Activated T-helper 17 cell treated with anti-CD3 and anti-CD28 coated beads, Interleukin-2, amount 50 U/mL, for 72 hours (primary cell): ENCODE measurements at regions not wholly inside any gene's neighbourhood (a gene's known extent, or its start where the extent isn't known, plus 50 kb on each side); places are given as distances from the start of the nearest gene placed in this dataset.
"Not testable (repeated sequence)": the region's sequence is repeated elsewhere in the genome, so short reads cannot be mapped to it uniquely, and the experiment has no call there.

ENCODE experiments used
- ATAC-seq: fragments of 150-1000 bp; cut with Tn5 transposase; replicated peaks from 2 replicates; pipeline ENCODE4 v1.10.0; 2021; ENCODE audit warnings: mild to moderate bottlenecking, moderate library complexity
- H3K27ac Mint-ChIP-seq: one replicate; pipeline ENCODE4 v1.8.0; 2022; ENCODE audit warnings: mixed read lengths
- H3K27me3 Mint-ChIP-seq: one replicate; pipeline ENCODE4 v1.8.0; 2022; ENCODE audit warnings: mixed read lengths
- H3K36me3 Mint-ChIP-seq: one replicate; pipeline ENCODE4 v1.8.0; 2022; ENCODE audit warnings: low read depth, mild to moderate bottlenecking, mixed read lengths
- H3K4me1 Mint-ChIP-seq: one replicate; pipeline ENCODE4 v1.8.0; 2022; ENCODE audit warnings: mixed read lengths
- H3K4me3 Mint-ChIP-seq: one replicate; pipeline ENCODE4 v1.8.0; 2022; ENCODE audit warnings: mild to moderate bottlenecking, mixed read lengths
- H3K9me3 Mint-ChIP-seq: one replicate; pipeline ENCODE4 v1.8.0; 2022; ENCODE audit warnings: mixed read lengths

GRCh38 chr2:105540642-105541041, 141.8 kb upstream of the FHL2 start:
- no peak for ATAC-seq
- Mint-ChIP-seq H3K27me3 (peaks cover 6% of the 10 kb centered on the region), H3K9me3 (no peaks in the 10 kb centered on the region), H3K27ac (no peak overlapping the region), H3K4me3 (no peak overlapping the region), H3K36me3 (no peaks in the 10 kb centered on the region), H3K4me1 (peaks cover 3% of the 10 kb centered on the region)

DNA sequence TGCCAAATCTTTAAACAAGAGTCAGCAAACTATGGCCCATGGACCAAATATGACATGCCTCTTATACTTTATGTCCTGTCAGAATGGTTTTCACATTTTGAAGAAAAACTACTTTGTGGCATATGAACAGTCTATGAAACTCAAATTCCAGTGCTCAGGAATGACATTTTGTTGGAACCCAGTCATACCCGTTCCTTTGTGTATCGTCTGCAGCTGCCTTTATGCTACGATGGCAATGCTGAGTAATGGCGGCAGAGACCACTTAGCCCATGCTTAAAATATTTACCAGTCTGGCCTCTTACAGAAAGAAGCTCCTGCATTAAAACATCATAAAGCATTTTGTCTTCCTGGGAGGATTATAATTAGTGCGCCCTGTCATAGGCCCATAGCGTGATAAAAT, 140.5 kb upstream of the FHL2 start:
- H3K27me3 Mint-ChIP-seq: peaks cover 11% of the 10 kb centered on the region
- H3K9me3 Mint-ChIP-seq: no peaks in the 10 kb centered on the region
- no peak overlapping the region for H3K4me3 Mint-ChIP-seq
- no peaks in the 10 kb centered on the region for H3K4me1 Mint-ChIP-seq
- H3K27ac Mint-ChIP-seq: no peak overlapping the region
- ATAC-seq: no peak
- no peaks in the 10 kb centered on the region for H3K36me3 Mint-ChIP-seq

GRCh38 chr2:105538840-105539239, 140.0 kb upstream of the FHL2 start:
- no peaks in the 10 kb centered on the region for H3K36me3 Mint-ChIP-seq
- ATAC-seq: no peak
- no peaks in the 10 kb centered on the region for H3K9me3 Mint-ChIP-seq
- H3K27ac Mint-ChIP-seq: no peak overlapping the region
- H3K4me3 Mint-ChIP-seq: no peak overlapping the region
- no peaks in the 10 kb centered on the region for H3K4me1 Mint-ChIP-seq
- H3K27me3 Mint-ChIP-seq: peaks cover 11% of the 10 kb centered on the region

DNA sequence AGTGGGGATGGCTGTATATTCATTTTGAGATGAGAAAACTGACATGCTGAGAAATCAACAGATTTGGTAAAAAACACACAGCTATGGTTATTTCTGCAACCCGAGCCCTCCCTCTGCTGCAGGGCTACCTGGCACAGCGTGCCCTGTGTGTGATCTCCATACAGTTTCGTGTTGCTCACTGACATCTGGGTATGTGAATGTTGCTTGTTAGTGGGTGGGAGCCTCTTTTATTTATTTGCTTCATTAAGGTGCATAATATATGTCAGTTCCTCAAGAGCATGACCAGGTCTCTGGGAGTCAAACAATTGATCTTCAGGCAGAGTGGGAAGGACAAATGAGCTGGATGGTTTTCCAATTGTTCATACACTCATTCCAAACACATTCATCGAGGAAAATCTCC, 139.1 kb upstream of the FHL2 start:
- no peaks in the 10 kb centered on the region for H3K4me1 Mint-ChIP-seq
- ATAC-seq: no peak
- H3K9me3 Mint-ChIP-seq: no peaks in the 10 kb centered on the region
- H3K27ac Mint-ChIP-seq: no peak overlapping the region
- H3K27me3 Mint-ChIP-seq: peaks cover 11% of the 10 kb centered on the region
- H3K4me3 Mint-ChIP-seq: no peak overlapping the region
- H3K36me3 Mint-ChIP-seq: no peaks in the 10 kb centered on the region

DNA sequence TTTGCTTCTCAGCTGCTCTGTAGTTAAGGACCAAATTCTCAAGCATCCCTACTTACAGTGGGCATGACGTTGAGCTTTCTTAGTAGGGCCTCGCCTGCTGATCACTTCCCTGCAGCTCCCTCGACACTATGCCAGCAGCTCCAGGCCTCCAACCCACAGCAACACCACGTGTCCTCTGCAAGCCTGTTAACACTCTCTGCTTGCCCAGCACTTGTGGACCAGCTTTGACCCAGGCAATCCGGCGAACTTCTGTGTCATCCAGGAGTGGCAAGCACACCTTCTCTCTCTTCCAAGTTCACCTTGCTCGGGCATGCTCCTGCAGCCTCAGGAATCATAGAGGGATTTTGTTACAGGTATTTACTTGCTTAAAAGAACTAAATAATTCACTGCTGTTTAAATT, 138.6 kb upstream of the FHL2 start:
- Mint-ChIP-seq H3K9me3 (no peaks in the 10 kb centered on the region), H3K36me3 (no peaks in the 10 kb centered on the region), H3K27me3 (peaks cover 11% of the 10 kb centered on the region), H3K4me1 (no peaks in the 10 kb centered on the region), H3K27ac (no peak overlapping the region), H3K4me3 (no peak overlapping the region)
- no peak for ATAC-seq

DNA sequence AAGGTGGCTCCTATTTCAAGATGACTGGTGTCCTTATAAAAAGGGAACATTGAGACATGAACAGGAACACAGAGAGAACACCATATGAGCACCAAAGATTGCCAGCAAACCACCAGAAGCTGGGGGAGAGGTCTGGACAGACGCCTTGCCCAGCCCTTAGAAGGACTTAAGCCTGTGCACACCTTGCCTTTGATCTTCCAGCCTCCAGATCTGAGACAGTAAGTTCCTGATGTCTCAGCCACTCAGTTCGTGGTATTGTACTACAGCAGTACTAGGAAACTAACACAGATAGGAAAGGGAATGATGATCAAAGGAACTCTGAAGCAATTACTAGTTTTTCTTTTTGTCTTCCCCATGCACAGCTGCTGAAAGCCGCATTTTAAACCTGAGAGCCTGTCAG, 137.3 kb upstream of the FHL2 start:
- no peak overlapping the region for H3K4me3 Mint-ChIP-seq
- H3K36me3 Mint-ChIP-seq: no peaks in the 10 kb centered on the region
- H3K27ac Mint-ChIP-seq: no peak overlapping the region
- ATAC-seq: no peak
- H3K27me3 Mint-ChIP-seq: peaks cover 11% of the 10 kb centered on the region
- H3K9me3 Mint-ChIP-seq: no peaks in the 10 kb centered on the region
- no peaks in the 10 kb centered on the region for H3K4me1 Mint-ChIP-seq

DNA sequence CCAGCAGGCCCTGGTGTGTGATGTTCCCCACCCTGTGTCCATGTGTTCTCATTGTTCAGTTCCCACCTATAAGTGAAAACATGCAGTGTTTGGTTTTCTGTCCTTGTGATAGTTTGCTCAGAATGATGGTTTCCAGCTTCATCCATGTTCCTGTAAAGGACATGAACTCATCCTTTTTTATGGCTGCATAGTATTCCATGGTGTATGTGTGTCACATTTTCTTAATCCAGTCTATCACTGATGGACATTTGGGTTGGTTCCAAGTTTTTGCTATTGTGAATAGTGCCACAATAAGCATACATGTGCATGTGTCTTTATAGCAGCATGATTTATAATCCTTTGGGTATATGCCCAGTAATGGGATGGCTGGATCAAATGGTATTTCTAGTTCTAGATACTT, 130.4 kb upstream of the FHL2 start:
- not testable (repeated sequence) for H3K4me1 Mint-ChIP-seq, ATAC-seq, H3K36me3 Mint-ChIP-seq, H3K27ac Mint-ChIP-seq, H3K27me3 Mint-ChIP-seq, H3K9me3 Mint-ChIP-seq, H3K4me3 Mint-ChIP-seq

- no peaks in the 10 kb centered on the region for H3K36me3 Mint-ChIP-seq
- ATAC-seq: no peak
- H3K4me3 Mint-ChIP-seq: no peak overlapping the region
Measured at GRCh38 chr2:105526000-105526925, 127.4 kb upstream of the FHL2 start.

DNA sequence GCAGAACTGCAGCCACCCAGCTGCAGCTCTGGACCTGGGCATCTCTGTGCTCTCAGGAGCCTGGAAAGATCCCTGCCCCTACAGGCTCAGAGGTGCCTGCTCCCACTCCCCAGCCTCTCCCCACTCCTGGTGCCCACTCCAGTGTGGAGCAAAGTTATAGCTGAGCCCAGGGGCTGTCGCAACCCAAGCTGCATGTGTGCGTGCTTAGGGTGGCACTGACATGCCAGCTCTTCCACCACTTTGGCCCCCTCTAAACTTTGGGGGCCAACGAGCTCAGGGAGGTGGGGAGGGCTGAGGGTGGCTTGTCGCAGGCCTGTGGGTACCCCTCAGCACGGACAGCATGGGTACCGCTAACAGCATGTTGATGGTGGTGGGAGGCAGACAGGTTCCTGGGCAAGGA, 126.3 kb upstream of the FHL2 start:
- H3K4me3 Mint-ChIP-seq: no peak overlapping the region
- no peak for ATAC-seq
- H3K4me1 Mint-ChIP-seq: no peaks in the 10 kb centered on the region
- no peaks in the 10 kb centered on the region for H3K27me3 Mint-ChIP-seq
- no peaks in the 10 kb centered on the region for H3K9me3 Mint-ChIP-seq
- H3K36me3 Mint-ChIP-seq: no peaks in the 10 kb centered on the region
- H3K27ac Mint-ChIP-seq: no peak overlapping the region

More at GRCh38 chr2:105526000-105526925, 127.4 kb upstream of the FHL2 start:
- H3K4me1 Mint-ChIP-seq: no peaks in the 10 kb centered on the region
- no peaks in the 10 kb centered on the region for H3K9me3 Mint-ChIP-seq
- no peaks in the 10 kb centered on the region for H3K27me3 Mint-ChIP-seq
- no peak overlapping the region for H3K27ac Mint-ChIP-seq

DNA sequence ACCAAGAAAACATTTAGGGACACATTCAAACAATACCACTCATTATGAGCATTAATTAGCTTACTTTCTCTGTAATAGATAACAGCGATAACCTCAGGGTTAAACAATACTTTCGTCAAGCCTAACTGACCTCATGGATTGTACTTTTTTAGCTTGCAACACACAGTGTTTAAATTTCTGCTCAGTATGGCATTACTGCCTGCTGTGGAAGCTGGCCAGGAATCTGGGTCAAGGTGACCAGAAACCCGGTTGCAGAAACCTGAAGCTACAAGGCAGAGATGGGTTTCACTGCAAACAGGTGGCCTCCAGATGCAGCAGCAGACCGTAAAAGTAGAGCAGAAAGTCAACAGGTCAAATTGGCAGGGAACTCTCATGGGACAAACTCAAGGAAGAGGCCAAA, 123.8 kb upstream of the FHL2 start:
- Mint-ChIP-seq H3K4me3 (no peak overlapping the region), H3K36me3 (no peaks in the 10 kb centered on the region), H3K9me3 (no peaks in the 10 kb centered on the region), H3K4me1 (no peaks in the 10 kb centered on the region), H3K27ac (no peak overlapping the region), H3K27me3 (no peaks in the 10 kb centered on the region)
- ATAC-seq: no peak

DNA sequence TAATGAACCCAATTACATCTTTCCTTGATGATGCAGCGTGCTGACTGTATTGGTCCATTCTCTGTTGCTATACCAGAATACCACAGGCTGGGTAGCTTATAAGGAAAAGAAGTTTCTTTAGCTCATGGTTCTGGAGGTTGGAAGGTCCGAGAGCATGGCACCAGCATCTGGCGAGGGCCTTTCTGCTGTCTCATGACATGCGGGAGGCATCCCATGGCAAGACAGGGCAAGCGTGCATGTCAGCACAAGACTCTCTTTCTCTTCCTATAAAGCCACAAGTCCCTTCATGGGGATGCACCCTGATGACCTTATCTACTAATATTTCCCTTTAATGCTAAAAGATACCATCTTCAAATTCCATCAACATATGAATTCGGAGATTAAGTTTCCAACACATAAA, 122.8 kb upstream of the FHL2 start:
- H3K4me1 Mint-ChIP-seq: no peaks in the 10 kb centered on the region
- H3K27me3 Mint-ChIP-seq: no peaks in the 10 kb centered on the region
- no peak overlapping the region for H3K4me3 Mint-ChIP-seq
- no peaks in the 10 kb centered on the region for H3K36me3 Mint-ChIP-seq
- no peak overlapping the region for H3K27ac Mint-ChIP-seq
- H3K9me3 Mint-ChIP-seq: no peaks in the 10 kb centered on the region
- no peak for ATAC-seq

GRCh38 chr2:105521176-105521575, 122.3 kb upstream of the FHL2 start:
- no peak for ATAC-seq
- no peaks in the 10 kb centered on the region for H3K4me1 Mint-ChIP-seq
- no peak overlapping the region for H3K27ac Mint-ChIP-seq
- no peaks in the 10 kb centered on the region for H3K27me3 Mint-ChIP-seq
- no peak overlapping the region for H3K4me3 Mint-ChIP-seq
- H3K36me3 Mint-ChIP-seq: no peaks in the 10 kb centered on the region
- H3K9me3 Mint-ChIP-seq: no peaks in the 10 kb centered on the region

DNA sequence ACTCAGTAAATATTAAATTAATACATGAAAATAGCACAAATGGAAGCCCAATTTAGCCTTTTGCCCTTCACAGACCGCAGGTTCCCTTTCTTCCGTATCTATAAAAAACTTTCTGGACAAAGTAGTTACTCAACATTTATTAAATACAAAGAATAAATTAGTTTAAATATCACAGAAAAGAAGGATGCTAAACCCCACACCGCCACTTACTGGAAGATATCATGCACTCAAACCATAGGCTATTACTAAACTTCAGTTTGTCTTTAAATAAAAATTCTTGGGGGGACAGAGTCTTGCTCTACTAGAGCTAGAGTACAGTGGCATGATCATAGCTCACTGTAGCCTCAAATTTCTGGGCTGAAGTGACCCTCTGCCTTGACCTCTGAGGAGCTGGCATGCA, 120.7 kb upstream of the FHL2 start:
- H3K9me3 Mint-ChIP-seq: no peaks in the 10 kb centered on the region
- no peaks in the 10 kb centered on the region for H3K36me3 Mint-ChIP-seq
- no peak overlapping the region for H3K4me3 Mint-ChIP-seq
- no peaks in the 10 kb centered on the region for H3K27me3 Mint-ChIP-seq
- ATAC-seq: no peak
- H3K4me1 Mint-ChIP-seq: no peaks in the 10 kb centered on the region
- no peak overlapping the region for H3K27ac Mint-ChIP-seq

- H3K4me1 Mint-ChIP-seq: no peaks in the 10 kb centered on the region
- no peak overlapping the region for H3K27ac Mint-ChIP-seq
- no peak for ATAC-seq
- H3K27me3 Mint-ChIP-seq: peaks cover 2% of the 10 kb centered on the region
- no peaks in the 10 kb centered on the region for H3K9me3 Mint-ChIP-seq
- no peaks in the 10 kb centered on the region for H3K36me3 Mint-ChIP-seq
- no peak overlapping the region for H3K4me3 Mint-ChIP-seq
Measured at GRCh38 chr2:105518897-105519296, 120.0 kb upstream of the FHL2 start.

DNA sequence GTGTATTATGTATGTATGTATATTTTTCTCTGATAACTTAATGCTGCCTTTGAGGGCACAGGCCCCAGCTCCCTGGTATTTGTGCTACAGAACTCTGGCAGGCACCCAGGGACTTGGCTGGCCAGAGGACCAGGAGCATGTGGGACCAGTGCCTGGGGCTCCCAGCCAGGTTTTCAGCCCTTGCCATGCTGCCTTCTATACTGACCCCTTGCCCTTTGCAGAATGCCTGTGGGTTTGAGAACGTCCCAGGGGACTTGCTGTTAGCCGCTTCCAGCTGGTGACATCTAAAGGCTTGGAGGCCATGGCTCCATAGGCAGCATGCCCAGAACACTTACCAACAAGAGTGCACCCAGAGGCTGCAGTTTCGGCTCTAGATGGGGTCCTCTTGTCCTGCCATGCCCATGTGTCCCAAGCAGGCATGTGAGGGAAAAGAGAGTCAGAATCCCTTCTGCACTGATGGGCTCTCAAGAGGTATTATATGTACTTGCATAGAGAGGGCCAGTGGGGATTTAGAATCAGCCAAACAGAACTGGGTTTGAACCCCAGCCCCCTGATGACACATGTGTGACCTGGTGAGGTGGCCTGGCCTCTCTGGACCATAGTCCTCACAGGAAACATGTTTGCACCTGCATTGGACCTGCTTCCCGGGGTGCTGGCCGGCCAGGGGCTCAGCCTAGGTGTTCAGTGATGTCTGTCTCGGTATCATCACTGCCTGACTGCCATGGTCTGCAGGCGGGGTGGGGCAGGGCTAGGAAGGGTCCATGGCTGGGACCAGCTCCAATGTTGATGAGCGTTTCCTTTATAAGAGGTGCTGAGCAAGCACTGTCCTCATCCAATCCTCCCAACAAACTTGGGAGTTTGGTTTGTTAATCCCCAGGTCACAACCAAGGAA, 119.2 kb upstream of the FHL2 start:
- no peaks in the 10 kb centered on the region for H3K9me3 Mint-ChIP-seq
- H3K36me3 Mint-ChIP-seq: no peaks in the 10 kb centered on the region
- H3K4me3 Mint-ChIP-seq: no peak overlapping the region

More for the DNA sequence above, 119.2 kb upstream of the FHL2 start:
- no peaks in the 10 kb centered on the region for H3K4me1 Mint-ChIP-seq
- peaks cover 3% of the 10 kb centered on the region for H3K27me3 Mint-ChIP-seq
- H3K27ac Mint-ChIP-seq: no peak overlapping the region
- ATAC-seq: no peak
